GM12874 (cell line): ENCODE measurements at regions not wholly inside any gene's neighbourhood (a gene's known extent, or its start where the extent isn't known, plus 50 kb on each side); places are given as distances from the start of the nearest gene placed in this dataset.

Source experiments
- TF ChIP-seq, protein P1 (sequence below): IDR thresholded peaks from 2 replicates; pipeline ENCODE4 v1.5.1; 2011; ENCODE audit warnings: low read depth, mild to moderate bottlenecking, control low read depth, low read length, moderate library complexity; ENCODE audit not compliant: insufficient read depth

DNA sequence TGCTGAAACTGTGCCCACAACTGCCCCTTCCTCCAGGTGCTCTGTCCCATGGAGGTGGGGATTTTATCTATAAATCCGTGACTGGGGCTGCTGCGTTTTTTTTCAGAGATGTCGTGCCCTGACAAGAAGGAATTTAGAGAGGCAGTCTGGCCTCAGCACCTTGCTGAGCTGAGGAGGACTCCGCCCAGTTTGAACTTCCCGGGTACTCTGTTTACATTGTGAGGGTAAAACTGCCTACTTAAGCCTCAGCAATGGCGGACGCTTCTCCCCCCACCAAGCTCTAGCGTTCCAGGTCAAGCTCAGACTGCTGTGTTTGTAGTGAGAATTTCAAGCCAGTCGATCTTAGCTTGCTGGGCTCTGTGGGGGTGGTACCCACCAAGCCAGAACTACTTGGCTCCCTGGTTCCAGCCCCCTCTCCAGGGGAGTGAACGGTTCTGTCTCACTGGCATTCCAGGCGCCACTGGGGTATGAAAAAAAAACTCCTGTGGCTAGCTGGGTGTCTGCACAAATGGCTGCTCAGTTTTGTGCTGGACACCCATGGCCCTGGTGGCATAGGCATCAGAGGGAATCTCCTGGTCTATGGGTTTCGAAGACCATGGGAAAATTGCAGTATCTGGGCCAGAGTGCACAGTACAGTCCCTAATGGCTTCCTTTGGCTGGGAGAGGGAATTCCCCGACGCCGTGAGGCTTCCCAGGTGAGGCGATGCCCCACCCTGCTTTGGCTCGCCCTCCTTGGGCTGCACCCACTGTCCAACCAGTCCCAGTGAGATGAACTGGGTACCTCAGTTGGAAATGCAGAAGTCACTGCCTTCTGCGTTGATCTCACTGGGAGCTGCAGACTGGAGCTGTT, 68.5 kb upstream of the SGO1 start:
- TF ChIP-seq, protein P1, sequence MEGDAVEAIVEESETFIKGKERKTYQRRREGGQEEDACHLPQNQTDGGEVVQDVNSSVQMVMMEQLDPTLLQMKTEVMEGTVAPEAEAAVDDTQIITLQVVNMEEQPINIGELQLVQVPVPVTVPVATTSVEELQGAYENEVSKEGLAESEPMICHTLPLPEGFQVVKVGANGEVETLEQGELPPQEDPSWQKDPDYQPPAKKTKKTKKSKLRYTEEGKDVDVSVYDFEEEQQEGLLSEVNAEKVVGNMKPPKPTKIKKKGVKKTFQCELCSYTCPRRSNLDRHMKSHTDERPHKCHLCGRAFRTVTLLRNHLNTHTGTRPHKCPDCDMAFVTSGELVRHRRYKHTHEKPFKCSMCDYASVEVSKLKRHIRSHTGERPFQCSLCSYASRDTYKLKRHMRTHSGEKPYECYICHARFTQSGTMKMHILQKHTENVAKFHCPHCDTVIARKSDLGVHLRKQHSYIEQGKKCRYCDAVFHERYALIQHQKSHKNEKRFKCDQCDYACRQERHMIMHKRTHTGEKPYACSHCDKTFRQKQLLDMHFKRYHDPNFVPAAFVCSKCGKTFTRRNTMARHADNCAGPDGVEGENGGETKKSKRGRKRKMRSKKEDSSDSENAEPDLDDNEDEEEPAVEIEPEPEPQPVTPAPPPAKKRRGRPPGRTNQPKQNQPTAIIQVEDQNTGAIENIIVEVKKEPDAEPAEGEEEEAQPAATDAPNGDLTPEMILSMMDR = no peak

DNA sequence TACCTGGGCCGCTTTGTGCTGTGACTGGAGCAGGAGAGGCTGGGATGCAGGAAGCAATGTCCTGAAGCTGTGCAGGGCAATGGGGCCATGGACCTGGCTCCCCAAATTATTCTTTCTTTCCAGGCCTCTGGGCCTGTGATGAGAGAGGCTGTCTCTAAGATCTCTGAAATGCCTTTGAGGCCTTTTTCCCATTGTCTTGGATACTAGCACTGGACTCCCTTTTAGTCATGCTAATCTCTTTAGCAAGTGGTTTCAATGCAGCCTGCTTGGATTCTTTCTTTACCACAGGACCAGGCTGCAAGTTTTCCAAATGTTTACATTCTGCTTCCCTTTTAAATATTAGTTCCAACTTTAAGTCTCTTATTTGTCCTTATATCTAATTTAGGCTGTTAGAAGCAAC, 64.8 kb upstream of the SGO1 start:
- TF ChIP-seq, protein P1 = no peak

DNA sequence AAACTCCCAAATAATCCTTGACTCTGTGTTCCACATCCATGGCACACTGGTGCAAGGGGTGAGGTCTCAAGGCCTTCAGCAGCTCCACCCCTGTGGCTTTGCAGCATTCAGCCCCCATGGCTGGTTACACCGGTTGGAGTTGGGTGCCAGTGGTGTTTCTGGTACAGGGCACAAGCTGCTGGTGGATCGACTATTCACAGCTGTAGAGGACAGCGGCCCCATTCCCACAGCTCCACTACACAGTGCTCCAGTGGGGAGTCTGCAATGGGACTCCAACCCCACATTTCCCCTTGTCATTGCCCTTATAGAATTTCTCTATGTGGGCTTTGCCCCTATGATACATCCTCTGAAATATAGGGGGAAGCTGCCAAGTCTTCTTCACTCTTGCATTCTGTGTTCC, 64.3 kb upstream of the SGO1 start:
- TF ChIP-seq, protein P1 = no peak

DNA sequence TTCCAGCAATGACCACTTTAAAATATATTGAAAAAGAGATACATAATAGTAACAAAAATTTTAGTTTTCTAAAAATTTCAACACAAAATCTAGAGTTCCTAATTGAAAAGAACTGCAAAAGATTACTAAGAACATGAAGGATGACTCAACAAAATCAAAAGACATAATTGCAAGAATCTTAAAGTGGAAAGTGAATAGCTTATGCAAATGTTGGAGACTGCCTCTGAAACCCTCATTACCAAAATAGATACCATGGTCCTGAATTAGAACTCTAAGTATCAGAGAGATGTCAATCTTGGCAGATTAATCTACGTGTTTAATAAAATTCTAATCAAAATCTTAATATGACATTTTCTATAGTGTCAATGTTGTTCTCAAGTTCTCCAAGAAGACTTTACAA, 60.7 kb upstream of the SGO1 start:
- TF ChIP-seq, protein P1 = no peak

DNA sequence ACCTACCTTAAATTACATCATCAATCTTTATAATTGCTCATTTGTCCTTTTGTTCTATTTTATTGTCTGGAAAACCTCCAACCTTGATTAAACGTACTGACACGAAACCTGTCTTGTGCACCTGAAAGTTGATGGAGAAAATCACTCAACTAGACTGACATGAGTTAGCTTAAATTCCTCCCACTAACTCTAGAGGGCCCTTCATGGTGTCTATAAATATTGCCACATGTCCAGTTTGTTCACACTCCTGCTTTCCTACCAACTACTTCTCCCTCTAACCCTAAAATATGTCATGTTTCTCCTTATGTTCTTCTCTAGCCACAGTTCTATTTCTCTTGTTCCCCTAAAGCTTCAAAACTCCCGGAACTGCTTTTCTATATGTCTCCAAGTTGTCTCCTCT, 59.8 kb upstream of the SGO1 start:
- TF ChIP-seq, protein P1 = no peak

DNA sequence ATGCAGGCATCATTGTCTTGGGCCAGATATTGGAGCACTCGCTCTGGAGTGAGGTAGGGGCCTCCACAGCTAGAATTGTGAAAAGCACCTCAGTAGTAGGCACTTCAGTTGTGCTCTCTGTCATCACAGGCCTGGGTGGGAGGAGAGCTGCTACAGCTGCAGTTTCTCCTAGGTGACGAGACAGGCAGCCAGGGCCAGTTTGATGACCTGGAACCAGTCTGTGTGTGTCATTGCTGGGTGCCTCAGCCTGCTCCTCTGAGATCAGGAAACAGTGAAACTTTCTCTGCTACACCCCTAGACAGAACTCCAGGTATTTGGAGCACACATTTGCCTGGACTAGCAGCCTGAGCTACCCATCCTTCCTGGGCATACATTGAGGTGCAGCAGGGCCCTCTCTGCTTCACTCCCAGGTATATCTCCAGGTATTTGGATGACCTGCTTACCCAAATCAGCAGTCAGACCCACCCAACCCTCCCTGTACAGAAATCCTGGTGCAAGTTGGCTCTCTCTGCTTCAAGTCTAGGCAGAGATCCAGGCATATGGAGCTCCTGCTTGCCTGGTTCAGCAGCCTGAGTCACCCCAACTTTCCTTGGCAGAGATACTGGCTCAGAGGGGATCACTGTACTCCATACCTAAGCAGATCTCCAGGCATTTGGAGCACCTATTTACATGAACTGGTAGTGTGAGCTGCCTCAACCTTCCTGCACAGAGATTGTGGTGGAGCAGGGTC, 54.3 kb upstream of the SGO1 start:
- TF ChIP-seq, protein P1 = no peak

DNA sequence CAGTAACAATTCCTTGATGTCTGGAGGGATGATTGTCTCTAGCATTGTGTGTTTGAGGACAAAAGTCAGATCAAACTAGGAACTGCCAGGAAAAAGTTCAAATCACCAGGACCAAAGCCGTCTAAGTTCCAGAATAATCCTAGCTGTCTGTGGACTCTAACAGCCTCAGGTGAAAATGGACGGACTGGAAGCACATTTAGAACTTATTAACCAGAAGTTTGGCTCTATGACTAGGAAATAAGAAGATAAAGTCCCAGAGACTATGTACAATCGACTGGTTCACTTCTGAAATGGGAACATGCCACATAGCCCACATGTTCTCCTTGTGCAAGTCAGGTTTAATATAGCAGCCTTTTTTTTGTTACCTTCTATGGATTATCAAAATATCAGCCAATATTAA, 50.6 kb upstream of the SGO1 start:
- TF ChIP-seq, protein P1 = no peak
